Thymus (tissue), 11 donors: ENCODE measurements at regions not wholly inside any gene's neighbourhood (a gene's known extent, or its start where the extent isn't known, plus 50 kb on each side); places are given as distances from the start of the nearest gene placed in this dataset.
"Not testable (repeated sequence)": the region's sequence is repeated elsewhere in the genome, so short reads cannot be mapped to it uniquely, and the experiment has no call there.

Source experiments
- DNase-seq, 9 donors: peaks; one replicate each; pipeline ENCODE4 v3.0.0-alpha.2; 2013; ENCODE audit warnings: low spot score in 9 of 9, low read depth in 6 of 9, missing footprints in 1 of 9
- H3K27ac ChIP-seq, 2 donors: one replicate each; pipeline ENCODE4 v1.5.1; 2013; ENCODE audit warnings: control low read depth in 1 of 2, low read depth in 1 of 2, low read length in 1 of 2, mild to moderate bottlenecking in 1 of 2, moderate library complexity in 1 of 2
- H3K27me3 ChIP-seq, 2 donors: one replicate each; pipeline ENCODE4 v1.5.1; 2013; ENCODE audit warnings: low read length in 1 of 2; ENCODE audit not compliant: control insufficient read depth in 2 of 2, insufficient read depth in 1 of 2
- H3K36me3 ChIP-seq, 2 donors: one replicate each; pipeline ENCODE4 v1.5.1; 2013; ENCODE audit warnings: low read length in 1 of 2, mild to moderate bottlenecking in 1 of 2, moderate library complexity in 1 of 2; ENCODE audit not compliant: control insufficient read depth in 2 of 2, insufficient read depth in 2 of 2
- H3K4me1 ChIP-seq, 2 donors: one replicate each; pipeline ENCODE4 v1.5.1; 2013; ENCODE audit warnings: low read length in 2 of 2; ENCODE audit not compliant: control insufficient read depth in 2 of 2, insufficient read depth in 2 of 2
- H3K4me3 ChIP-seq, 2 donors: one replicate each; pipeline ENCODE4 v1.5.1; 2013; ENCODE audit warnings: low read length in 2 of 2, control low read depth in 1 of 2, mild to moderate bottlenecking in 1 of 2
- H3K9me3 ChIP-seq, 2 donors: one replicate each; pipeline ENCODE4 v1.5.1; 2013; ENCODE audit warnings: low read length in 1 of 2, mild to moderate bottlenecking in 1 of 2; ENCODE audit not compliant: control insufficient read depth in 2 of 2, insufficient read depth in 1 of 2
- WGBS: extraction: QIAGEN DNeasy Blood & Tissue Kit; methylation state at CpG from one replicate; pipeline ENCODE4 v1.1.7; 2013; 5-methylcytosine and 5-hydroxymethylcytosine counted together
- donor health status: healthy.

DNA sequence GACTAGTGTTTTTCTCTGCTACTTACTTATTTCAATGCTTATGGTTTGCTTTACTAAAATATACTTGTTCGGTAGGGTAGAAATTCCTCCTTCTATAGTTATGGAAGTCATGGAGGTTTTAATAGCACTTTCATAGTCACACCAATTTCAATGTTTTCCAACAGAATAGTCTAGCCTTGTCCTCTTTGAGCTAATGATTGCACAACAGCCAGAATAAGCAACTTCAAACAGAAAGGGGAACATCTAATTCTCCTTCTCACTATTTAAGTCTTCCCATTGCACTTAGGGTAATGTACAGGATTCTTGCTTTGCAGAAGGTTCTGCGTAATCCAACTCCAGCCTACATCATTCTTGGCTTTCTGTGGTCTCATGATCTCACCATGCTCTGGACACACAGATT is 287.7 kb upstream of the GCFC2 start:
- Histone ChIP-seq H3K4me1 (no peaks in the 10 kb centered on the region), H3K27ac (no peak overlapping the region), H3K36me3 (no peaks in the 10 kb centered on the region), H3K9me3 (peaks cover 0 to 14% of the 10 kb centered on the region in 2 donors), H3K27me3 (no peaks in the 10 kb centered on the region), H3K4me3 (no peak overlapping the region)
- DNase-seq: no peak
- 95% methylated on average over 2 of the region's 2 CpGs for WGBS

DNA sequence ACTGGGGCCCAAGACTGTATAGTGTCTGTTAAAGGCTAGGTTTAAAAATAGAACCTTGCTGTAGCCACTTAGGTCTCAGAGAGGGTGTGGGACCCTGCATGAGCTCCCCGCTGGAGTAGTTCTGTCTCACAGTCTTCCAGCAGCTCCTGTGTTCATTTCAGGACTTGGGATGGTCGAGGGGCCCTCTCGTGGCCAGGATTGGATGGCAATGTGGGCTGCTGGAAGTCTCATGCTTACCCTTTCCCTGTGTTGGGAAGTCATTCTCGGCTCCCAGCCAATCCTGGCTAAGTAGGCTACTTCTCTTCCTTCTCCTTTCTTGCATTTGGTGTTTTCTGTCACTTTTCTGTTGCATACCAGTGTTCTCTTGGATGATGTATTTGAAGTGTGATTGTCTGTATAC is 284.0 kb upstream of the GCFC2 start:
- 74% methylated on average over 4 of the region's 4 CpGs for WGBS
- Histone ChIP-seq H3K4me3 (no peak overlapping the region), H3K9me3 (peaks cover 0 to 14% of the 10 kb centered on the region in 2 donors), H3K36me3 (no peaks in the 10 kb centered on the region), H3K4me1 (no peaks in the 10 kb centered on the region), H3K27me3 (no peaks in the 10 kb centered on the region), H3K27ac (no peak overlapping the region)
- DNase-seq: no peak

DNA sequence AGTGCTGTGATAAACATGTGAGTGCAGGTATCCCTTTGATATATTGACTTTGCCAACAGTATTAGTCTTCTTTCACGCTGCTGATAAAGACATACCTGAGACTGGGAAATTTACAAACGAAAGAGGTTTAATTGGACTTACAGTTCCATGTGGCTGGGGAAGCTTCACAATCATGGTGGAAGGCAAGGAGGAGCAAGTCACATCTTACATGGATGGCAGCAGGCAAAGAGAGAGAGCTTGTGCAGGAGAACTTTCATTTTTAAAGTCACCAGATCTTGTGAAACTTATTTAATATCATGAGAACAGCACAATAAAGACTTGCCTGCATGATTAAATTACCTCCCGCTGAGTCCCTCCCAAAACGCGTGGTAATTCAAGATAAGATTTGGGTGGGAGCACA is 277.9 kb upstream of the GCFC2 start:
- not testable (repeated sequence) for H3K27ac ChIP-seq, H3K36me3 ChIP-seq, H3K4me1 ChIP-seq, H3K4me3 ChIP-seq, DNase-seq, H3K9me3 ChIP-seq, H3K27me3 ChIP-seq
- 88% methylated on average over 5 of the region's 5 CpGs for WGBS

DNA sequence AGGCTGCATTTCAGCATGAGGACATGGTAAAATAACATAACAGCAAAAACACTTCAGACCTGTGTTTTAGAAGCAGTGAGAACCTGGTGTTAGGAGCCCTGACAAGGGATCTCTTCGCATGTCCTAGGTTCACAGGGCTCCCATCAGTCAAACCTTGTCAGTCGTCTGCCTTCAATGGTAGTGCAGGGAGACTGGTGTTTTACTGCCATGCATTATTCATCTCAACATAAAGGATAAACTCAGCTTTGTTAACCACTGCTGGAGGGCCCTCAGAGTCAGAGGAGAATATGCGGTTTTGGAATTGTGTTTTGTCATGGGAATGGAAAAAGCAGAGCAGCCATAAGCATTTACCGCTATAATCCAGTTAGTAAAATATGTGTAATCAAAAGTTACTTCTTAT is 275.9 kb upstream of the GCFC2 start:
- Histone ChIP-seq H3K4me1 (no peaks in the 10 kb centered on the region), H3K27ac (no peak overlapping the region), H3K9me3 (no peaks in the 10 kb centered on the region), H3K4me3 (no peak overlapping the region), H3K36me3 (no peaks in the 10 kb centered on the region), H3K27me3 (no peaks in the 10 kb centered on the region)
- WGBS: 85% methylated on average over 4 of the region's 4 CpGs
- DNase-seq: no peak

DNA sequence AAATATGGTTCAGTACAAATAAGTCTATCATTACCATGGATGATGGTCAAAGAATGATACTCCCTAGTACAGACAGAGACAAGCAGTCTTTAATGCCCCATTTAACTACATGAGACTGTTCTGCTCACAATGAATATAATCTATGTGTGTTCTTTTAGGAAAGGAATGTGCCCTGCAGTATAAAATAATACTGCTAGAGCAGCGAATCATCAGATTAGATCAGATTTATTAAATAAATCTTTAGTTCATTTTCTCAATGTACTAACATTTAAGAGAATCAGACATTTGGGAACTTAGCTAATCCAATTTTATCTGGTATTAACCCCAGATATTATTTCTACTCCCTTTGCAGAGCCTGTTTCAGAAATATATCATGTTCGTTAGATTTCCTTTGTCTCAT is 272.0 kb upstream of the GCFC2 start:
- Histone ChIP-seq H3K27ac (no peak overlapping the region), H3K4me1 (no peaks in the 10 kb centered on the region), H3K9me3 (no peaks in the 10 kb centered on the region), H3K27me3 (no peaks in the 10 kb centered on the region), H3K36me3 (no peaks in the 10 kb centered on the region), H3K4me3 (no peak overlapping the region)
- no peak for DNase-seq
- WGBS: 95% methylated on average over 2 of the region's 2 CpGs

DNA sequence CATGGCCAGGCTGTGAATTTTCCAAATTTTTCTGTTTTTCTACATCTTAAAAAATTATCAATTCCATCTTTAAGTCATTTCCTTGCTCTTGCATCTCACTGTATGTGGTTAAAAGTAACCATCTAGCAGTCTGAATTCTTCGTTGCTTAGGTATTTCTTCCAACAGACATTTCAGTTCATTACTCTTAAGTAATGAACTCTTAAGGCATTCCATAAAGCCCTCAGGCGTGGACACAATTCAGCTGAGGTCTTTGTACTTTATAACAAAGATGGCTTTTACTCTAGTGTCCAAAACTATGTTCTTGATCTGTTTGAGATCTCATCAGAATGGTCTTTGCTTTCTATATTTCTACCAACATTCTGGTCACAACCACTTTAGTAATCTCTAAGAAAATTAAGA is 253.9 kb upstream of the GCFC2 start:
- H3K9me3 ChIP-seq: peaks cover 0 to 4% of the 10 kb centered on the region in 2 donors
- no peak overlapping the region for H3K4me3 ChIP-seq
- 77% methylated on average over 2 of the region's 2 CpGs for WGBS
- H3K36me3 ChIP-seq: no peaks in the 10 kb centered on the region
- H3K27me3 ChIP-seq: no peaks in the 10 kb centered on the region
- H3K4me1 ChIP-seq: no peaks in the 10 kb centered on the region
- H3K27ac ChIP-seq: no peak overlapping the region
- DNase-seq: no peak

DNA sequence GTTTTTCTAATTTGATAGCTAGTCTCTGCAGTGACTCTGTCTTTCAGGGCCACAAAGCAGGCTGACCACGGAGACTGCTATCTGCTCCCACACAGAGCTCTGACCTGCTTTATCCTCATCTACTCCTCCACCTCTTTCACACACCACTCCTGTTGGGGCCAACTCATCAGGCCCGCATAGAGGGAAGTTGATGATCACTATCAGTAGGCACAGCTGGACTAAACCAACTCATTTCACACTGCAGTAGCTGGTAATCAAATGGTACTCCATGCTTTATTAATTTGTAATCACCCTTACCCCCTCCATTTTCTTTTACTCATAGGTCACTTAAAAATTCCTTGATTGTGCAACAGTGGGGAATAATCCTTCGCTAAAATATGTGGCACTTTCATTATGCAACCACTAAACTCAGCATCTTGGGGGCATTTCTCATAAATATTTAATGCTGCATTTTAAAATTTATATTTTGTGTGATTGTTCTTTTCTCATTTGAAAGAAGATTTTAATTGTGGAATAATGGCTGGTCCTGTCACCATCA is 249.8 kb upstream of the GCFC2 start:
- WGBS: 68% methylated on average over 3 of the region's 3 CpGs
- H3K4me3 ChIP-seq: no peak overlapping the region
- DNase-seq: no peak
- H3K27ac ChIP-seq: no peak overlapping the region
- H3K9me3 ChIP-seq: no peaks in the 10 kb centered on the region
- H3K4me1 ChIP-seq: no peaks in the 10 kb centered on the region
- H3K27me3 ChIP-seq: no peaks in the 10 kb centered on the region
- H3K36me3 ChIP-seq: no peaks in the 10 kb centered on the region

DNA sequence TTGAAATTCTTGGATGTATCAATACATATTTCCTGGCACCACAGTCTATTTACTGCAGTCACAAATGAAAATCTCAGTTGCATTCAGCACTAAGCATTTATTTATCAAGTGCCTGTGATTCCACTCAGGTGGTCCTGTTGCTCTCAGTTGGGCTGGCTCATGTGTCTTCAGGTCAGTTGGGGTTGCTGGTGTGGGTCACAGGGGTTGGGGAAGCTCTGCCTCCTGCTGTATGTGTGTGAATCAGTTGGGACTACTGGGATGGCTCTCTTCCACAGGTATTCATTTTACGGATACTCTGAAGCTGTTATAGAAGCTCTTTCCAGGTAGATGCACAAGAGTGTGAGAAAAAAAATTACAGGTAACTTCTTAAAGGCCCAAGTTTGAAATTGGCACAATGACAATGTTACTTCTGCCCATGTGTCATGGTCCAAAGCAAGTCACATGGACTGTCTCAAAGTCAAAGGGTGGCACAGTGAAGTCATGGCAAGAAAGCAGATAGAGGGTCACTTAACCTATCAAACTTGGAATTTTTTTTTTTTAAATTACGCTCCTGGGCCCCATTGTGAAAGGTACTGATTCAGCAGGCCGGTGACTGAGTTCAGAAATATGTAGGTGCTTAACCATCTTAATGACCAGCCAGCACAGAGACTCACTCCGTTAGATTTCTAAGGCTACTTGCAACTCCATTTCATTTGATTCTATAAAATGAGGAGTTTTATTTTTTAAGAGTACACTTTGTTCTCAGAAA is 249.2 kb upstream of the GCFC2 start:
- 80% methylated on average over 4 of the region's 4 CpGs for WGBS
- no peak overlapping the region for H3K27ac ChIP-seq
- no peak for DNase-seq
- no peaks in the 10 kb centered on the region for H3K4me1 ChIP-seq
- H3K36me3 ChIP-seq: no peaks in the 10 kb centered on the region
- H3K27me3 ChIP-seq: no peaks in the 10 kb centered on the region
- no peak overlapping the region for H3K4me3 ChIP-seq
- no peaks in the 10 kb centered on the region for H3K9me3 ChIP-seq

DNA sequence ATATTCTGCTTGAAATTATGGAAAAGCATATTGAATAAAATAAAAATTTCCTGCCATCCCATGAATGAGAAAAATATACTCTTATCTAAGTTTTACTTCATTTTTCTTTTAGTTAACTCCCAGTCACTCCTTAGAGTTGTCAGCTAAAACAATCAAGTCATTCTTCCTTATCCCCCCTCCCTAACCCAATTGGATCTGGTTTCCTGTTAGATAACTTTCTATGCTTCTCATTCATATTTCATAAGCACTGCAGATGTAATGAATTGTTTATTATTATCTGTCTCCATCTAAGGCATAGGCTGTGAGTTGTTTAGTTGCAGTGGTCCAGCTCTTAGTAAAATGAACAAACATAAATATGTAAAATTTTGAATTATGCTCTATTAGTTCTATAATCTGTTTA is 244.0 kb upstream of the GCFC2 start:
- H3K27me3 ChIP-seq: no peaks in the 10 kb centered on the region
- H3K36me3 ChIP-seq: no peaks in the 10 kb centered on the region
- no peak overlapping the region for H3K4me3 ChIP-seq
- no peak for DNase-seq
- H3K9me3 ChIP-seq: no peaks in the 10 kb centered on the region
- no peak overlapping the region for H3K27ac ChIP-seq
- H3K4me1 ChIP-seq: no peaks in the 10 kb centered on the region
